ENCODE measurements at regions not wholly inside any gene's neighbourhood (a gene's known extent, or its start where the extent isn't known, plus 50 kb on each side); places are given as distances from the start of the nearest gene placed in this dataset.

- DNase-seq (ENCODE audit: extremely low spot score, insufficient read length, low read depth) (no peak), FAIRE-seq (no peak)
These were observed 119.6 kb downstream of the CBLL2 start for GRCh38 chrX:22392133-22392948.

GRCh38 chrX:22395372-22395771 lies 122.7 kb downstream of the CBLL2 start:
- FAIRE-seq: no peak
- DNase-seq (ENCODE audit: extremely low spot score, insufficient read length, low read depth): no peak

- no peak for DNase-seq (ENCODE audit: extremely low spot score, insufficient read length, low read depth)
- FAIRE-seq: no peak
These were observed 123.7 kb downstream of the CBLL2 start for GRCh38 chrX:22396408-22396807.

GRCh38 chrX:22397566-22397965 lies 124.9 kb downstream of the CBLL2 start:
- FAIRE-seq: no peak

GRCh38 chrX:22399437-22400192 lies 126.9 kb downstream of the CBLL2 start:
- FAIRE-seq (no peak), DNase-seq (ENCODE audit: extremely low spot score, insufficient read length, low read depth) (no peak)

More at GRCh38 chrX:22397566-22397965, 124.9 kb downstream of the CBLL2 start:
- DNase-seq (ENCODE audit: extremely low spot score, insufficient read length, low read depth): no peak

GRCh38 chrX:22404297-22404696 lies 131.6 kb downstream of the CBLL2 start:
- no peak for FAIRE-seq
- no peak for DNase-seq (ENCODE audit: extremely low spot score, insufficient read length, low read depth)

GRCh38 chrX:22406201-22406737 lies 133.6 kb downstream of the CBLL2 start:
- no peak for FAIRE-seq
- DNase-seq (ENCODE audit: extremely low spot score, insufficient read length, low read depth): no peak

GRCh38 chrX:22409418-22409817 lies 136.7 kb downstream of the CBLL2 start:
- FAIRE-seq: no peak
- DNase-seq (ENCODE audit: extremely low spot score, insufficient read length, low read depth): no peak

- no peak for FAIRE-seq
- no peak for DNase-seq (ENCODE audit: extremely low spot score, insufficient read length, low read depth)
These were observed 151.6 kb downstream of the CBLL2 start for GRCh38 chrX:22424122-22424915.

- FAIRE-seq: no peak
These were observed 152.2 kb downstream of the CBLL2 start for GRCh38 chrX:22424919-22425318.

GRCh38 chrX:22429704-22430103 lies 157.0 kb downstream of the CBLL2 start:
- DNase-seq (ENCODE audit: extremely low spot score, insufficient read length, low read depth) (no peak), FAIRE-seq (no peak)

More at GRCh38 chrX:22424919-22425318, 152.2 kb downstream of the CBLL2 start:
- no peak for DNase-seq (ENCODE audit: extremely low spot score, insufficient read length, low read depth)

- no peak for DNase-seq (ENCODE audit: extremely low spot score, insufficient read length, low read depth)
- no peak for FAIRE-seq
These were observed 158.0 kb downstream of the CBLL2 start for GRCh38 chrX:22430701-22431100.

- no peak for DNase-seq (ENCODE audit: extremely low spot score, insufficient read length, low read depth)
- FAIRE-seq: no peak
These were observed 160.8 kb downstream of the CBLL2 start for GRCh38 chrX:22433292-22434070.

- DNase-seq (ENCODE audit: extremely low spot score, insufficient read length, low read depth) (no peak), FAIRE-seq (no peak)
These were observed 173.2 kb downstream of the CBLL2 start for GRCh38 chrX:22445880-22446279.

- no peak for FAIRE-seq
- DNase-seq (ENCODE audit: extremely low spot score, insufficient read length, low read depth): no peak
These were observed 190.2 kb downstream of the CBLL2 start for GRCh38 chrX:22462959-22463358.

- DNase-seq (ENCODE audit: extremely low spot score, insufficient read length, low read depth): no peak
- no peak for FAIRE-seq
These were observed 194.9 kb downstream of the CBLL2 start for GRCh38 chrX:22467571-22467970.

GRCh38 chrX:22481436-22481835 lies 208.7 kb downstream of the CBLL2 start:
- DNase-seq (ENCODE audit: extremely low spot score, insufficient read length, low read depth) (no peak), FAIRE-seq (no peak)

- DNase-seq (ENCODE audit: extremely low spot score, insufficient read length, low read depth): no peak
These were observed 213.6 kb downstream of the CBLL2 start for GRCh38 chrX:22486296-22486695.

GRCh38 chrX:22516893-22517292 lies 244.2 kb downstream of the CBLL2 start:
- no peak for DNase-seq (ENCODE audit: extremely low spot score, insufficient read length, low read depth)
- FAIRE-seq: no peak

More at GRCh38 chrX:22486296-22486695, 213.6 kb downstream of the CBLL2 start:
- FAIRE-seq: no peak

Measured in GM18507 (cell line).